MM.1S (cell line): ENCODE measurements at regions not wholly inside any gene's neighbourhood (a gene's known extent, or its start where the extent isn't known, plus 50 kb on each side); places are given as distances from the start of the nearest gene placed in this dataset.
A peak's percentile ranks its signal among the peaks of the same experiment; 100 is the strongest.

ENCODE experiments used
- DNase-seq: peaks from one replicate; pipeline ENCODE4 v3.0.0-alpha.2; 2015
- H2AFZ ChIP-seq: fragments of 300-600 bp; sonication (generic); 2 replicates; pipeline ENCODE4 v1.6.0; 2016; ENCODE audit warnings: antibody characterized with exemption, low read length
- H3F3A ChIP-seq: fragments of 300-600 bp; sonication (generic); 2 replicates; pipeline ENCODE4 v1.6.1; 2016; ENCODE audit warnings: mild to moderate bottlenecking, antibody characterized with exemption, low read length, moderate library complexity, mixed read lengths; ENCODE audit not compliant: insufficient read depth
- H3K27ac ChIP-seq: fragments of 300-600 bp; sonication (generic); 2 replicates; pipeline ENCODE4 v1.5.1; 2016; ENCODE audit warnings: mild to moderate bottlenecking, low read length
- H3K27me3 ChIP-seq: fragments of 300-600 bp; sonication (generic); replicated peaks from 2 replicates; pipeline ENCODE4 v1.6.0; 2016; ENCODE audit warnings: low read length; ENCODE audit not compliant: insufficient read depth
- H3K36me3 ChIP-seq: fragments of 300-600 bp; sonication (generic); replicated peaks from 2 replicates; pipeline ENCODE4 v1.6.1; 2016; ENCODE audit warnings: mild to moderate bottlenecking, low read length, mixed read lengths; ENCODE audit not compliant: insufficient read depth
- H3K4me1 ChIP-seq: fragments of 300-600 bp; sonication (generic); 2 replicates; pipeline ENCODE4 v1.6.1; 2016; ENCODE audit warnings: low read length, mixed read lengths
- H3K4me2 ChIP-seq: fragments of 300-600 bp; sonication (generic); 2 replicates; pipeline ENCODE4 v1.6.0; 2016; ENCODE audit warnings: low read depth, low read length
- H3K4me3 ChIP-seq: fragments of 300-600 bp; sonication (generic); 2 replicates; pipeline ENCODE4 v1.5.1; 2016; ENCODE audit warnings: low read length, mixed read lengths
- H3K79me2 ChIP-seq: fragments of 300-600 bp; sonication (generic); 2 replicates; pipeline ENCODE4 v1.6.1; 2016; ENCODE audit warnings: mixed run types, low read length, mixed read lengths
- H3K9ac ChIP-seq: fragments of 300-600 bp; sonication (generic); 2 replicates; pipeline ENCODE4 v1.6.1; 2016; ENCODE audit warnings: low read length, mixed read lengths
- H3K9me2 ChIP-seq: fragments of 300-600 bp; sonication (generic); replicated peaks from 2 replicates; pipeline ENCODE4 v1.6.1; 2016; ENCODE audit warnings: mild to moderate bottlenecking, low read length, mixed read lengths; ENCODE audit not compliant: insufficient read depth
- H3K9me3 ChIP-seq: fragments of 300-600 bp; sonication (generic); replicated peaks from 2 replicates; pipeline ENCODE4 v1.6.1; 2016; ENCODE audit warnings: mild to moderate bottlenecking, low read length, mixed read lengths; ENCODE audit not compliant: insufficient read depth
- H4K20me1 ChIP-seq: fragments of 300-600 bp; sonication (generic); 2 replicates; pipeline ENCODE4 v1.6.1; 2016; ENCODE audit warnings: mild to moderate bottlenecking, low read length, moderate library complexity, mixed read lengths; ENCODE audit not compliant: insufficient read depth
- EZH2 ChIP-seq: fragments of 300-600 bp; sonication (generic); optimal IDR thresholded peaks from 2 replicates; pipeline ENCODE3; 2017; ENCODE audit warnings: low read depth, mild to moderate bottlenecking, antibody characterized with exemption, low read length, mixed read lengths
- EZH2phosphoT487 ChIP-seq: fragments of 300-600 bp; sonication (generic); IDR thresholded peaks from 2 replicates; pipeline ENCODE4 v1.6.1; 2018; ENCODE audit warnings: antibody characterized with exemption, low read length
- TF ChIP-seq, protein P1 (sequence below): fragments of 300-600 bp; sonication (generic); IDR thresholded peaks from 2 replicates; pipeline ENCODE4 v1.5.1; 2016; ENCODE audit warnings: antibody characterized with exemption, low read length, mixed read lengths

DNA sequence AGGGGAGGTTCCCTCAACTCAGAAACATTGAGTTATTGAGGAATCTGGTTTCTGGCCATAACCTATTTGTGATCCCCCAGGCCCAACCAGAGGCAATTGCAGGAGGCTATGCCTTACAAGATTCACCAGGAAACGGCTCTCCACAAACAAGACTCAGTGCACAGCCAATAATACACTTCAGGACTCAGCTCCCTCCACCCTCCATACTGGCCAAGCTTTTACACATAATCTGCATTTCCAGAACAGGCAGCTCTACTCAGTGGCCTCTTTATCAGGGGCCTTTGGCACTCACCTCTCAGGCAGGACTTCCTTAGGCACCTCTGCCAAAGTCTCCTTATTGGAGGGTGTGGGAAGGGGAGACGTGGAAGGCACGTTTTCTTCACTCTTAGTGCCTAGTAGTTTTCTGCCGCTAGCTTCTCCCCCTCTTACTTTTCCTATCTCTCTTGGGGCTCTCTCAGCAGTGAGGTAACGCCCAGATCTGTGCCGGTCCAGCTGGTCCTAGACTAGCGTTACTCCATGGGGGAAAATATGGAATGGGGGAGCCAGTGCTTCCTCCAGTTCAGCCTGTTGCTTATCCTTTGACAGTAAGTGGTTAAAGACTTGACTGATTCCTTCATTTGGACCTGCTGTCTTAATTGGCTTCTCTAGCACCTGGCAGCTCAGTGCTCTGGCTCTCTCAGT lies 62.8 kb upstream of the ANO3 start:
- H2AFZ ChIP-seq: no peak overlapping the region
- H3K4me2 ChIP-seq: no peak overlapping the region
- H3K4me3 ChIP-seq: no peak overlapping the region
- H3K79me2 ChIP-seq: no peaks in the 10 kb centered on the region
- no peaks in the 10 kb centered on the region for H3K9me3 ChIP-seq
- no peaks in the 10 kb centered on the region for H3K36me3 ChIP-seq
- no peaks in the 10 kb centered on the region for H3K9me2 ChIP-seq
- H3K4me1 ChIP-seq: no peaks in the 10 kb centered on the region
- no peak for DNase-seq
- no peaks in the 10 kb centered on the region for H4K20me1 ChIP-seq
- H3K27me3 ChIP-seq: no peaks in the 10 kb centered on the region
- no peak overlapping the region for H3K9ac ChIP-seq
- H3F3A ChIP-seq: no peaks in the 10 kb centered on the region
- TF ChIP-seq EZH2phosphoT487 (no peak), EZH2 (no peak)
- TF ChIP-seq, protein P1, sequence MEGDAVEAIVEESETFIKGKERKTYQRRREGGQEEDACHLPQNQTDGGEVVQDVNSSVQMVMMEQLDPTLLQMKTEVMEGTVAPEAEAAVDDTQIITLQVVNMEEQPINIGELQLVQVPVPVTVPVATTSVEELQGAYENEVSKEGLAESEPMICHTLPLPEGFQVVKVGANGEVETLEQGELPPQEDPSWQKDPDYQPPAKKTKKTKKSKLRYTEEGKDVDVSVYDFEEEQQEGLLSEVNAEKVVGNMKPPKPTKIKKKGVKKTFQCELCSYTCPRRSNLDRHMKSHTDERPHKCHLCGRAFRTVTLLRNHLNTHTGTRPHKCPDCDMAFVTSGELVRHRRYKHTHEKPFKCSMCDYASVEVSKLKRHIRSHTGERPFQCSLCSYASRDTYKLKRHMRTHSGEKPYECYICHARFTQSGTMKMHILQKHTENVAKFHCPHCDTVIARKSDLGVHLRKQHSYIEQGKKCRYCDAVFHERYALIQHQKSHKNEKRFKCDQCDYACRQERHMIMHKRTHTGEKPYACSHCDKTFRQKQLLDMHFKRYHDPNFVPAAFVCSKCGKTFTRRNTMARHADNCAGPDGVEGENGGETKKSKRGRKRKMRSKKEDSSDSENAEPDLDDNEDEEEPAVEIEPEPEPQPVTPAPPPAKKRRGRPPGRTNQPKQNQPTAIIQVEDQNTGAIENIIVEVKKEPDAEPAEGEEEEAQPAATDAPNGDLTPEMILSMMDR: no peak
- no peak overlapping the region for H3K27ac ChIP-seq

DNA sequence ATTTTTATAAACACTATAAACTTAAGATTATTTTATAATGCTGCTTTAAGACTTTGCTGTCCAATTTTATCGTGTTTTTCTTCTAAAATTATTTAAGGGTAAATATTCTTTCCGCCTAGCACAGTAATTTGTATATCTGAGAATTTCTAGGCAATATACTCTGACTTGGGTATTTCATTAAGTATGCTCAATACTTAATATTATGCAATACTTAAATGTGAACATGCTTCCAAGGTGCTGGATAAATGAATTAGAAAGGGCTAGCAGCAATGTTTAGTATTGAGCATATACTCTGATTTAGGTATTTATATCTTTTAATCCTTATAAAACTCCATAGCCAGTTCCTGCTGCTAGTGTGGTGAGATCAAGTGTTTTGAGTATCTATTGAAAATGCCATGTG lies 60.3 kb upstream of the ANO3 start:
- Histone ChIP-seq H3K9me2 (no peaks in the 10 kb centered on the region), H3K4me3 (no peak overlapping the region), H4K20me1 (no peaks in the 10 kb centered on the region), H3F3A (no peaks in the 10 kb centered on the region), H2AFZ (no peak overlapping the region), H3K27me3 (no peaks in the 10 kb centered on the region), H3K79me2 (no peaks in the 10 kb centered on the region), H3K4me1 (peaks cover 5% of the 10 kb centered on the region), H3K27ac (no peak overlapping the region), H3K36me3 (no peaks in the 10 kb centered on the region), H3K9me3 (no peaks in the 10 kb centered on the region), H3K9ac (no peak overlapping the region), H3K4me2 (no peak overlapping the region)
- TF ChIP-seq EZH2phosphoT487: no peak
- TF ChIP-seq, protein P1: no peak
- no peak for DNase-seq

DNA sequence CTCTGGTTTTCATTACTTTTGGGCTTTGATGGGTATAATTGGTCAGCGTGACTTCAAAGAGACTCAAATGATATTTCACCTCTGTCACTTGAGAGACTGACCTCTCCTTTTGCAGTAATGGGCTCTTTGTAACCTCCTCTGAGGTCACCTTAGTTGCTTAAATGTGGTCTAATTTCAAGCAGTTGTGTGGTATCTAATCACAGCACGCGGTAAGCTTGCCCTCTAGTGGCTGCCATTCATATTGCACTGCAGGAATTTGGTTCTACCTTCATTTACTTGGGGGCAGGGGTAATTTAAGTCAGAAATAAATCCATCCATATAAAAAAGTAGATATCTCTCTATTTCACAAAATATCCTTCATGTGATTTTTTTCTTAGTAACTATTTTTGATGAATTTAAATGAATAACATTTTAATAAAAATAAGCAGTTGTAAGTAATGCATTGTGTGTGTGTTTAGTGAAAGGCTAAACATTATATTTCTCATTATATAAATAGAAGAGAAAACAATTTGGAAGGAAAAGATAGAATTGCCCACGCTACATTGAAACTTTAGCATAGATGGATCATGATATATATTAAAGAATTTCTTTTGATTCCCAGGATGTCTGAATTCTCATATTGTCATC lies 55.0 kb upstream of the ANO3 start:
- Histone ChIP-seq H3K9me2 (no peaks in the 10 kb centered on the region), H3K4me1 (peaks cover 6% of the 10 kb centered on the region), H3F3A (no peaks in the 10 kb centered on the region), H3K79me2 (no peaks in the 10 kb centered on the region), H3K9ac (no peak overlapping the region), H4K20me1 (no peaks in the 10 kb centered on the region), H2AFZ (peak overlapping the region; percentile 33; the same call in 1 of the 2 replicates), H3K36me3 (no peaks in the 10 kb centered on the region), H3K27me3 (no peaks in the 10 kb centered on the region), H3K27ac (no peak overlapping the region), H3K4me3 (no peak overlapping the region), H3K9me3 (no peaks in the 10 kb centered on the region), H3K4me2 (0 out of 2 replicates have a peak overlapping the region, but pooled peaks have one; percentile 12)
- TF ChIP-seq, protein P1: peak; percentile 98
- TF ChIP-seq EZH2phosphoT487 (no peak), EZH2 (no peak)
- peak; percentile 81 for DNase-seq
